HG03045 (cell line): ENCODE measurements at regions not wholly inside any gene's neighbourhood (a gene's known extent, or its start where the extent isn't known, plus 50 kb on each side); places are given as distances from the start of the nearest gene placed in this dataset.
"Not testable (repeated sequence)": the region's sequence is repeated elsewhere in the genome, so short reads cannot be mapped to it uniquely, and the experiment has no call there.

ENCODE experiments used
- ATAC-seq: cut with Tn5 transposase; IDR thresholded peaks from one replicate; pipeline ENCODE4 v1.9.1; 2021; ENCODE audit warnings: mild to moderate bottlenecking, moderate library complexity; ENCODE audit not compliant: unreplicated experiment

- ATAC-seq, result no peak
Observed at GRCh38 chr18:22789052-22789451, 144.1 kb upstream of the RBBP8 start.

DNA sequence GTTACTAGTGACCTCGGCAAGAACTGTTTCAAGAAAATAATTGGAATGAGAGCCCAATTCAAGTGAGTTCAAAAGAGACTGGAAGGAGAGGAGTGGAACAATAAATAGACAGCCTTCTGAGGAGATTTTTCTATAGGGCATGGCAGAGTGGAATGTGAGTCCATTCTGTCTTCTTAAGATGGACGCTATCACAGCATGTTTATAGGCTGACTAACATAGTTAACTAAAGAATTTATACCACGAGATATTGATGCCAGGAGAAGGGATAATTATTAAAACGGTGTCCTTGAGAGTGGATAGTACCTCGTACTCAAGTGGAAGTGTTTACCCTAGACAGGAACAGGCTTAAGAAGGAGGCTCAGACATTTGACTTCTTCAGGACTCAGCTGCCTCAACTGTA is 143.5 kb upstream of the RBBP8 start:
- no peak for ATAC-seq

DNA sequence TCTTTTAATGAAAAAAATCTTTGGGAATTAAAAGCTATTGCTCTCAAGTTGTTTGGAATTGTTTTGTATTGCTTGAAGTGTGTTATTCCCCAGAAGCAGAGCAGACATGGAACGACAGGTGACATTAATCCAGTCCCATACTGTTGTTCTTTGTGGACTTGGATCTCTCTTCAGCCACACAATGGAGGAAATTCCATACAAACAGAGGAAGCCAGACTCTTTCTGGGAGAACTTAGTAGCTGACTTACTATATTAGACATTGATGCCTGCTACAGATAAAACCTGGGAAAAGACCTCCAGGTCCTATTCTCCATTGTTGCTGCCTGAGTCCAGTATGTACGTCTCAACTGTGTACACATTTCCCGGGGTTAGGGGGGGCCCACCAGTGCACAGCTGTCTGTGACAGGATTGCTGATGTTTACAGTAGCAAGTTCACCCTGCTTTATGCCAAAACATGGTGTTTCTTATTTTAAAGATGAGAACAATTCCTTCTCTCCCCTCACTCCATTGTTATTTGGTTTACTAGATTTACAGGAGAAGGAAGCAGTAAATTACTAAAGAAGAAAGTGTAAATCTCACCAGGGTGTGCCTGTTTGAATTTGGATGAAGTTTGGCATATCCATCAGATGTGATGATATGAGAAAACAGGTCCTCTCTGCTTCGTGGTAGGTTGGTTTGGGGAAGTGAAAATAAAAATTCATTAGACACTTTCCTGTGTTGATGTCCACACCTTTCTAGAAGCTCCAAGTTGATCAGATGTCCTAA is 142.4 kb upstream of the RBBP8 start:
- ATAC-seq, result no peak

DNA sequence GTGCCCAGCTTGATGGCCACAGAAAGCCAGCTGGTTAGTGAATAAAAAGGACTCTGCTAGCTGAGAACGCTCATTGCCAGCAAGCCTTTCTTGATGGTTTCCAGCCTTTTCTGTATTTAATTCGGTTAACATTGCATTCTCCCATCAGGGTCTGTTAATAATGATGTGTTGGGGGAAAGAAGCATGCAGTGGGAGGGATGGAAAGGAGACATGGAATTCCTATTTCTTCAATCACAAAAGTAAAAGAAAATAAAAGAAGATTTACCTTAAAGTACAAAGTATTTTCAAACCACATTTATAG is 141.9 kb upstream of the RBBP8 start:
- no peak for ATAC-seq

- no peak for ATAC-seq
Observed at GRCh38 chr18:22796113-22796512, 137.0 kb upstream of the RBBP8 start.

GRCh38 chr18:22800551-22800951 is 132.6 kb upstream of the RBBP8 start:
- no peak for ATAC-seq

- no peak for ATAC-seq
Observed at GRCh38 chr18:22813648-22814328, 119.3 kb upstream of the RBBP8 start.

DNA sequence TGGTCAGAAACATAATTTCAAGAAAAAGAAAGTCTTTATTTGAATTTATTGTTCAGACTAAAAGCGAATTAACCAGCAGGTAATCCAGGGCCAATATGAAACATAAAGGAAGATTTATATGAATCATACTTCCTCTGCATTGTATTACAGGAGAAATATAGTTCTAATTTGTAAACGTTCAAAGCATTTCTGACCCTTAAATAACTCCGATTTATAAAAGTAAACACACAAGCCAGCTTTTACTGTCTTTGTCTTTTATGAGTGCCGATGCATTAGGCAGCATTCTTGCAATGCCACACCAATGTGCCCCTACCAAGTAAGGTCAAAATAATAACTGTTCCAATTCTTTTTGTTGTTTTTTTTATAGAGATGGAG is 118.8 kb upstream of the RBBP8 start:
- ATAC-seq, result no peak

DNA sequence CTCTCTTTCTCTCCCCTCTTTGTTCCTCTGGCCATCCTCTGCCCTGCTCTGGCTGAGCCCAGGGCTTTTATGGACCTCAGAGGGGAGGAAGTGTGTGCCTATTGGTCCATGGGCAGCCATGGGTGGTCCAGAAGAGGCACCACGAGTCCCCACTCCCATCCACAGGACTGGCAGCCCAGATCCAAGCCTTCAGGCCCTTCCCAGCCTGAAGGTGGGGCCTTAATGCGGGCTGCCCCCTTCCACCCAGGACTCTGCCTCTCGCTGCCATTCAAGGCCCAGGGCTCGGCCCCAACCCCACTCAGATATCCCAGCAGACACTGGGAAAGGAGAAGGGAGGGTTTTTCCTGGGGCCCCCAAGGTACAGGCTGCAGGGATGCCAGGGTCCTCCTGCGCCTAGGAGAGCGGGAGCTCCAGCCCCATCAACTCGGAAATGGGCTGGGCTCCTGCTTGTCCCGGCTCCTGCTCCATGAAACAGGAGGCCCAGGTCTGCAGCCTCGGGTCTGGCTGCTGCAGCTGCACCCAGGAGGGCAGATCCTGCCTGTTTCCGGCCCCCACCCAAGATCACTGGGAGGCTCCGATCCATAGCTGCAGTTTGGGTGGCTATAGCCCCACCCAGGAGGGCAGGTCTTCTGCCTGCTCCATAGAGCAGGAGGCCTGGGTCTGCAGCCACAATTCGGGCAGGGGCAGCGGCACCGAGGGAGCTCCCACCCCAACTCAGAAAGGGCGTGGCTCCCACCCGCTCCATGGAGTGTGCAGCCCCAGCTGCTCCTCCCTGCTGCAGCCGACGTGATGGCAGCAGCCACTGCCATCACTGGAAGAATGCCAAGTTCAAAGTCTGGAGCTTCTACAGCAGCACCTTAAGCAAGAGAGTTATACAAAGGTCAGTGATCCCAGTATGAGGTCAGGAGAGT is 116.6 kb upstream of the RBBP8 start:
- ATAC-seq, result no peak

DNA sequence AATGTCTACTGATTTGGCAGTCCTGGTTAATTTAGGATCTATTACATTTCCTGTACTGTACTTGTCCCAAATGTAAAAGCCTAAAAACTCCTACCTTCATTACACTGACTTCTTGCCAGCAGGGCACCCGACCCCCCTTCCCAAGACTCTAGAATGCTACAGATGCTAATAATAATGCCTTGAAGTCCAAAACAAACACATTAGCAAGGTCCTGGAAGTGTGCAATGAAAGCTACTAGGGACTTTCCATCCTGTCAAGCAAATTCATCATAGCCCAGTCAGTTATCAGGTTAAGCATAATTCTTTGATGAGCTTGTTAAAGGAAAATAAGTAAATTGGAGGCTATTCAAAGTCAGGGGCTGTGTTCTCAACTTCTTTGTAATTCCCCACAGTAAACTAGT is 115.3 kb upstream of the RBBP8 start:
- ATAC-seq, result no peak

- ATAC-seq, result no peak
Observed at GRCh38 chr18:22822024-22822423, 111.1 kb upstream of the RBBP8 start.

DNA sequence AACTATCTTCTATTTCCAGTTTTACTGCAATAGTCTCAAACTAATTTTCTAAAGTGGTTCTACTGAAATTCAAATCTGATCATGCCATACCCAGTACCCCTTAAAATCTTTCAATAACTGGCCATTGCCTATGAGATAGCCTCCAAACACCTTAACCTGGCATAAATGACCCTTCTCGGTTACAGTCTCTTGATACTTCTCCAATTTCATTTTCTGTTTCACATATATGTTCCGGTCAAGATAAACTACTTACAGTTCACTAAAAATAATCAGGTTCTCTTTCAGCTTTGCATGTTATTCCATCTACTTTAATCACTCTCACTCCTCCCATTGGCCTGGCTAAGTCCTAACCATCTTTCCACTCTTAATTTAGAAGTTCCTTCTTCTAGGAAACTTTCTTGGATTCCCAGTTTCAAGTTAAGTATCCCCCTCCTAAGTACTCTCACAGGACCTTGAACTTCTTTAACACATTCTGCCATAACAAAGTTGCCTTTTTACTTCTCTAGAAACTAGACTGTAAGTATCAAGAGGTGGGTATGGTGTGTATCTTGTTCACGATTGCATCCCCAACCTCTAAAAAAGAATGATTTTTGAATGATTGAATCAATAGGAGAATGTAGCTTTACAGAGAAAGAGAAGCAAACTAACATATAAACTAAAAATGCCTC is 110.2 kb upstream of the RBBP8 start:
- no peak for ATAC-seq

DNA sequence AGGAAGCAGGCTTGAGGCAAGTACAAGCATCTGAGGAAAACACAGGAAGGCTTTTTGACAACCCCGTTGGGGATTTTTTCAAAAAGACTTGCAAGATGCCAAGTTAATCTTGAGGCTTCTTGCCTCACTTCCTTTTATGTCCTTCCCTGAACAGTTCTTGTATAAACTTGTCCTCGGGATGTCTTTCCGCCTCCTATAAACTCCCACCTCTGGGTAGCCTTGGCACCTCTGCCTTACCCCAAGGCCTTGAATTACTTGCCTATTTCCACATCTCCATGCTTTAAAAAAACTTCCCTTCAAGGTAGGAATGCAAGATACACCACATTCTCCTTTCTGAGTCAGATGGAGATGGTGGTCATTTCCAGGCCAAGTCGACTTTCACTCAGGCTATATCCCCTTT is 106.4 kb upstream of the RBBP8 start:
- no peak for ATAC-seq

GRCh38 chr18:22827216-22827615 is 105.9 kb upstream of the RBBP8 start:
- ATAC-seq, result no peak

DNA sequence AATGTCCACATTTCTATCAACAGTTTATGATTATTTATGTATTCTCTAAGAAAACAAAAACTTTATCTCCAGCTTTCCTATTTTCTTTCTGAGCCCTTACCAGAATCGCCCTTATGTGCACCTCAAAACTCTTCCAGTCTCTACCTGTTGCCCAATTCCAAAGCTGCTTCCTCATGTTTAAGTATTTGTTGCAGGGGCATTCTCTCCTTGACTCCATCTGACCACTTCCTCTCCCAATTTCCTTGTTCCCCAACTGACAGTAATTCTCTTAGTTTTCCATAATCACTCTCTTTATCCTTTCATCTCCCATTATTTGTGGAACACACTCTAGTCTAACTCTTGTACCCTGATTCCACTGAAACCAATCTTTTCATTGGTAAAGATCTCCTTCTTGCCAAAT is 105.4 kb upstream of the RBBP8 start:
- ATAC-seq, result no peak

- ATAC-seq, result no peak
Observed at GRCh38 chr18:22828171-22828570, 105.0 kb upstream of the RBBP8 start.

DNA sequence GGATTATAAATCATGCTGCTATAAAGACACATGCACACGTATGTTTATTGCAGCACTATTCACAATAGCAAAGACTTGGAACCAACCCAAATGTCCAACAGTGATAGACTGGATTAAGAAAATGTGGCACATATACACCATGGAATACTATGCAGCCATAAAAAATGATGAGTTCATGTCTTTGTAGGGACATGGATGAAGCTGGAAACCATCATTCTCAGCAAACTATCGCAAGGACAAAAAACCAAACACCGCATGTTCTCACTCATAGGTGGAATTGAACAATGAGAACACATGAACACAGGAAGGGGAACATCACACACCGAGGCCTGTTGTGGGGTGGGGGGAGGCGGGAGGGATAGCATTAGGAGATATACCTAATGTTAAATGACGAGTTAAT is 104.5 kb upstream of the RBBP8 start:
- not testable (repeated sequence) for ATAC-seq

DNA sequence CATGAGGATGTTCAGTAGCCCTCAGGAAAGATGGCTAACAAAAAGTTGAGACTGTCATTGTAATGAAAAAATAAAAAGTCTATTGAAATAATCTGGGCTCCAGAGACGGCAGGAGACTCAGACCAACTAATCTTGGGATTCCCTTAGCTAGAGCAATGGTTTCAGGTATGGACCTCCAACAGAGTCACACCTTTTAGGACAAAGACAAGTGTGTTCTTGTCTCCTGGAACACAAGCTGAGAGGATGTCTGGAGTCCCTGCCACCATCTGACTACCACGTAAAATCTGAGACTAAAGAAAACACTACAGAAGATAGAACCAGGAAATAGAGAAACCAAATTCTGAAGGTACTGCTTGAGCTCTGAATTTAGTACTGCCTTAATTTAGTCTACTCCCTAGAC is 103.3 kb upstream of the RBBP8 start:
- no peak for ATAC-seq

- no peak for ATAC-seq
Observed at GRCh38 chr18:22830511-22830910, 102.6 kb upstream of the RBBP8 start.

DNA sequence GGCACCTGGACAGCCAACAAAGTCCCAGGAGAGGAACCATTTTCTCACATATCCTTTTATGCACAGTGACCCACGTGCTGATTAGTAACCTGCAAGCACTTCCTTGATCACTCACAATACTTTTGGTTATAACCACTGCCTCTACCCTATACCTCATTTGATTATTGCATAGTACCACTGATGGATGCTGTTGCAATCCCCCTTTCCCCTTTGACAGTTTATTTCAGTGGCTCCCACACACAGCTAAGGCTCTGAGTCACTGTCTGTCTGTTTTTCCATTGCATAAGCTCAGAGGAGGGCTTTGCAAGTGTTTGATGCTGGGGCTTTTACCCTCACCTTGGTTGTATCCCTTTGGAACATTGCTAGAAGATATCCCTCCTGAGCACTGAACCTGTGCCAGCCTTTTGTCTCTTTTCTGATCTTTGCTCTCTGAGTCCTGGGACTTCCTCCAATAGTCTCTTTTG is 101.7 kb upstream of the RBBP8 start:
- no peak for ATAC-seq

DNA sequence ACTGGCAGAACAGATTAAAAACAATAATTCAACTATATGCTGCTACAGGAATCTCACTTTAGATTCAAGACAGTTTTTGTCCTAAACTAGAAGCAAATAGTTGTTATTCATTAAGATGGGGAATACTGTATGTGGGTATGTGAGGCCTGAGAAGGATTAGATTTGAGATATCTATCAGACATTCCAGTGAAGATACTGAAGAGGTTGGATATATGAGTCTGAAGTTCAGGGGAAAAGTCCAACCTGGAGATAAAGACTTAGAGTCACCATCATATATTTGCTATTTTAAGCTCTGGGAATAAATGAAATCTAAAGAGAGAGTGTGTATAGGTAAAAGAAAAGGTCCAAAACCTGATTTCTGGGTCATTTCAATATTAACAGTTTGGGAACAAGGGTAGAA is 96.2 kb upstream of the RBBP8 start:
- ATAC-seq, result no peak
